ENCODE measurements at regions not wholly inside any gene's neighbourhood (a gene's known extent, or its start where the extent isn't known, plus 50 kb on each side); places are given as distances from the start of the nearest gene placed in this dataset.
A peak's percentile ranks its signal among the peaks of the same experiment; 100 is the strongest.

DNA sequence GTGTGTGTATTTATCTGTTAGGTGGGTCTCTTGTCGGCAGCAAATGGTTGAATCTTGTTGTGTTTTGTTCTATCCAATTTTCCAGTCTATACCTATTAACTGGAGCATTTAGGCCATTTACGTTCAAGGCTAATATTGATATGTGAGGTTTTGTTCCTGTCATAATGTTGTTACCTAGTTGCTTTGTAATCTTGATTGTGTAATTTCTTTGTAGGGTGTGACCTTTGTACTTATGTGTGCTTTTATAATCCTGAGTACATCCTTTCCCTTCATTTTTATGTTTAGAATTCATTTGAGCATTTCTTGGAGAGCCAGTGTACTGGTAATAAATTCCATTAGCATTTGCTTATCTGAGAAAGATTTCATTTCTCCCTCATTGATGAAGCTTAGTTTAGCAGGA, 83.0 kb upstream of the MIR17HG start:
- ChIA-PET CTCF (no interaction called here), POLR2A (no interaction called here)
- no CpG with 5 or more reads among the region's 2 CpGs for WGBS (ENCODE audit: insufficient coverage)
- Histone ChIP-seq H3K27me3 (replicated peaks in 2 of 5; ENCODE audit: control insufficient read depth in 4 of 5, insufficient read depth in 5 of 5, low read length in 4 of 5) (no peaks in the 10 kb centered on the region), H3K4me1 (ENCODE audit: control extremely low read depth in 1 of 4, control insufficient read depth in 4 of 4, insufficient read depth in 4 of 4, low read length in 3 of 4) (peaks cover 0 to 2% (median 0%) of the 10 kb centered on the region in 4 experiments), H3K9me3 (ENCODE audit: control extremely low read depth in 1 of 5, control insufficient read depth in 4 of 5, insufficient read depth in 2 of 5, low read depth in 1 of 5, low read length in 4 of 5) (peaks cover 0 to 25% (median 2%) of the 10 kb centered on the region in 5 experiments), H3K4me3 (ENCODE audit: control insufficient read depth in 1 of 7, extremely low read depth in 1 of 7, insufficient read depth in 4 of 7, low read depth in 2 of 7, low read length in 6 of 7) (no peak overlapping the region), H3K36me3 (ENCODE audit: control insufficient read depth in 4 of 4, insufficient read depth in 4 of 4, low read length in 3 of 4) (no peaks in the 10 kb centered on the region), H3K27ac (ENCODE audit: insufficient read depth in 1 of 2, low read depth in 1 of 2, low read length in 2 of 2, poor library complexity in 1 of 2, severe bottlenecking in 2 of 2) (no peak overlapping the region)
- no peak for DNase-seq

DNA sequence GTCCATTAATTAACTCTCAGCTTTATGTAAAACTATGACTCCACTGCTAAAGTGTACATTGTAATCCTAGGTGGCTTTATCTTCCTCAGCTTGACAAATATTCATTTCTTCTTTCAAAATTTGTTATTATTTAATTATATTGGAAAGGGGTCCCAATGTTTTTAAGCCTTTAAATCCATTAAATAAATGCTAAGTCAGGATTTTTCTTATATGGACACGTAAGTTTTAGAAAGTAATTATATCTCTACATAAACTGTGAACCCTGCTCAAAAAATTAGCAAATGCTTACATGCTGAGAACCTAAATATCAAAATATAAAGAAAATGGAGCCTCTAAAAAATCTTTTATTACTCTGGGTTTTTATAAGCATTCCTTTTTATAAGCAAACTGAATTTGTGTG, 78.2 kb upstream of the MIR17HG start:
- H3K27me3 ChIP-seq (replicated peaks in 2 of 5; ENCODE audit: control insufficient read depth in 4 of 5, insufficient read depth in 5 of 5, low read length in 4 of 5), result no peaks in the 10 kb centered on the region
- ChIA-PET POLR2A (interaction anchor here (0.6 kb wide), 1 partner anchor 80 kb away, joined by 4 read pairs; no protein-coding TSS in a partner anchor), CTCF (no interaction called here)
- DNase-seq, result no peak
- no peak overlapping the region for H3K27ac ChIP-seq (ENCODE audit: insufficient read depth in 1 of 2, low read depth in 1 of 2, low read length in 2 of 2, poor library complexity in 1 of 2, severe bottlenecking in 2 of 2)
- no peak overlapping the region for H3K4me3 ChIP-seq (ENCODE audit: control insufficient read depth in 1 of 7, extremely low read depth in 1 of 7, insufficient read depth in 4 of 7, low read depth in 2 of 7, low read length in 6 of 7)
- no CpG with 5 or more reads among the region's 1 CpG for WGBS (ENCODE audit: insufficient coverage)
- peaks cover 0 to 15% (median 4%) of the 10 kb centered on the region in 4 experiments for H3K4me1 ChIP-seq (ENCODE audit: control extremely low read depth in 1 of 4, control insufficient read depth in 4 of 4, insufficient read depth in 4 of 4, low read length in 3 of 4)
- no peaks in the 10 kb centered on the region for H3K36me3 ChIP-seq (ENCODE audit: control insufficient read depth in 4 of 4, insufficient read depth in 4 of 4, low read length in 3 of 4)
- H3K9me3 ChIP-seq (ENCODE audit: control extremely low read depth in 1 of 5, control insufficient read depth in 4 of 5, insufficient read depth in 2 of 5, low read depth in 1 of 5, low read length in 4 of 5), result peaks cover 0 to 28% (median 2%) of the 10 kb centered on the region in 5 experiments

DNA sequence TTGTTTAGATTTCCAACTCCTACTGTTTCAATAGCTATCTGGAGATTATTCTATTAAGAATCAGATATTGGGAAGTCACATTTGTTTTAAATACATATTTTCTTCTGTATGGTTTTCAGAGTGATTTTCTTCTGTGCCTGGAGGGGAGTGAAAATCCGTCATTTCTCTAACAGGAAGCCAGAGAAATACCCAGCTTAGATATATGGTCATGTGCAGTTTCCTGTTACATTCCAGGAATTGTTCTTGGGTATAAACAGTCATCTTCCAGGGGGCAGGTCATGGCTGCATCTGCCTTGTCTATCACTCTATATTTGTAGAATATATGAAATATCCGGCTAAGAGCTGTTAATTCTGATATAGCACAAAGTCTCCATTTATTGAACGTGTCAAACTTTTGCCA, 77.5 kb upstream of the MIR17HG start:
- Histone ChIP-seq H3K27me3 (replicated peaks in 2 of 5; ENCODE audit: control insufficient read depth in 4 of 5, insufficient read depth in 5 of 5, low read length in 4 of 5) (no peaks in the 10 kb centered on the region), H3K4me1 (ENCODE audit: control extremely low read depth in 1 of 4, control insufficient read depth in 4 of 4, insufficient read depth in 4 of 4, low read length in 3 of 4) (peaks cover 0 to 15% (median 4%) of the 10 kb centered on the region in 4 experiments), H3K27ac (ENCODE audit: insufficient read depth in 1 of 2, low read depth in 1 of 2, low read length in 2 of 2, poor library complexity in 1 of 2, severe bottlenecking in 2 of 2) (no peak overlapping the region), H3K4me3 (ENCODE audit: control insufficient read depth in 1 of 7, extremely low read depth in 1 of 7, insufficient read depth in 4 of 7, low read depth in 2 of 7, low read length in 6 of 7) (no peak overlapping the region), H3K9me3 (ENCODE audit: control extremely low read depth in 1 of 5, control insufficient read depth in 4 of 5, insufficient read depth in 2 of 5, low read depth in 1 of 5, low read length in 4 of 5) (peaks cover 0 to 21% (median 2%) of the 10 kb centered on the region in 5 experiments), H3K36me3 (ENCODE audit: control insufficient read depth in 4 of 4, insufficient read depth in 4 of 4, low read length in 3 of 4) (no peaks in the 10 kb centered on the region)
- ChIA-PET CTCF (interaction anchor here (1.2 to 1.3 kb wide), 3 partner anchors 10 to 190 kb away, joined by 3 read pairs; no protein-coding TSS in a partner anchor), POLR2A (interaction anchor here (0.6 kb wide), 1 partner anchor 79 kb away, joined by 4 read pairs; no protein-coding TSS in a partner anchor)
- 90% methylated on average over 1 of the region's 3 CpGs for WGBS (ENCODE audit: insufficient coverage)
- DNase-seq, result no peak

DNA sequence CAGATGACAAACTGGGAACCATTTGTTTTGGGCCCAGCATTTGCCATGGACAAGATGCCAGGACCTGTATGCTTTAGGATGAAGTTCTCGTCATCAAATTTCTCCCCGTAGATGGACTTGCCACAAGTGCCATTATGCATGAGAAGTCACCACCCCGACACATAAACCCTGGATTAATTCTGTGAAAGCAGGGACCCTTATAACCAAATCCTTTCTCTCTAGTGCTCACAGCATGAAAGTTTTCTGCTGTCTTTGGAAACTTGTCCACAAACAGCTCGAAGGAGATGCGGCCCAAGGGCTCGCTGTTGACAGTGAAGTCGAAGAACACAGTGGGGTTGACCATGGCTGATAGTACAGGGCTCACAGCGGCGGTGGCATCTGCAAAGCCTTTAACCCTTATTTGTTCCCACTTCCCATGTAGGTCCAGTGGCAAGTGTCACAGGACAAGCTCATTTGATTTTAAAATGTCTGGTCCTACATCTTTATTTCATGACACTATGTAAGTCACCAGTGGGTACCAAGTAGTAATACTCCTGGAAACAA, 75.2 kb upstream of the MIR17HG start:
- H3K4me1 ChIP-seq (ENCODE audit: control extremely low read depth in 1 of 4, control insufficient read depth in 4 of 4, insufficient read depth in 4 of 4, low read length in 3 of 4), result peaks cover 0 to 15% (median 4%) of the 10 kb centered on the region in 4 experiments
- POLR2A ChIA-PET, result interaction anchor here (0.5 kb wide), 1 partner anchor 154 kb away, joined by 3 read pairs; no protein-coding TSS in a partner anchor
- DNase-seq, result no peak
- H3K4me3 ChIP-seq (ENCODE audit: control insufficient read depth in 1 of 7, extremely low read depth in 1 of 7, insufficient read depth in 4 of 7, low read depth in 2 of 7, low read length in 6 of 7), result no peak overlapping the region
- CTCF ChIA-PET, result no interaction called here
- H3K9me3 ChIP-seq (ENCODE audit: control extremely low read depth in 1 of 5, control insufficient read depth in 4 of 5, insufficient read depth in 2 of 5, low read depth in 1 of 5, low read length in 4 of 5), result peaks cover 0 to 18% (median 5%) of the 10 kb centered on the region in 5 experiments
- no peak overlapping the region for H3K27ac ChIP-seq (ENCODE audit: insufficient read depth in 1 of 2, low read depth in 1 of 2, low read length in 2 of 2, poor library complexity in 1 of 2, severe bottlenecking in 2 of 2)
- over 99% methylated on average over 9 of the region's 9 CpGs for WGBS (ENCODE audit: insufficient coverage)
- H3K27me3 ChIP-seq (replicated peaks in 2 of 5; ENCODE audit: control insufficient read depth in 4 of 5, insufficient read depth in 5 of 5, low read length in 4 of 5), result no peaks in the 10 kb centered on the region
- no peaks in the 10 kb centered on the region for H3K36me3 ChIP-seq (ENCODE audit: control insufficient read depth in 4 of 4, insufficient read depth in 4 of 4, low read length in 3 of 4)

DNA sequence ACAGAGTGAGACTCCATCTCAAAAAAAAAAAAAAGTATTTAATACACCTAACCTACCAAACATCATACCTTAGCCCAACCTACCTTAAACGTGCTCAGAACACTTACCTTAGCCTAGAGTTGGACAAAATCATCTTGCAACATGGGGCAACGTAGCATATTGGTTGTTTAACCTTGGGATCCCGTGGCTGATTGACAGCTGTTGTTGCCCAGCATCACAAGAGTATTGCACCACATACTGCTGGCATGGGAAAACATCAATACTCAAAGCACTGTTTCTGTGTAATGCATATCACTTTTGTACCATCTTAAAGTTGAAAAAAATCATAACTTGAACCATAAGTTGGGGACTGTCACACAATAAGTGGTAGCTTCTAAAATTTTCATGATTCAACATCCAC, 73.8 kb upstream of the MIR17HG start:
- H3K27me3 ChIP-seq (replicated peaks in 2 of 5; ENCODE audit: control insufficient read depth in 4 of 5, insufficient read depth in 5 of 5, low read length in 4 of 5), result no peaks in the 10 kb centered on the region
- POLR2A ChIA-PET, result no interaction called here
- no peak overlapping the region for H3K27ac ChIP-seq (ENCODE audit: insufficient read depth in 1 of 2, low read depth in 1 of 2, low read length in 2 of 2, poor library complexity in 1 of 2, severe bottlenecking in 2 of 2)
- H3K4me3 ChIP-seq (ENCODE audit: control insufficient read depth in 1 of 7, extremely low read depth in 1 of 7, insufficient read depth in 4 of 7, low read depth in 2 of 7, low read length in 6 of 7), result no peak overlapping the region
- peaks cover 0 to 23% (median 5%) of the 10 kb centered on the region in 5 experiments for H3K9me3 ChIP-seq (ENCODE audit: control extremely low read depth in 1 of 5, control insufficient read depth in 4 of 5, insufficient read depth in 2 of 5, low read depth in 1 of 5, low read length in 4 of 5)
- 100% methylated on average over 1 of the region's 3 CpGs for WGBS (ENCODE audit: insufficient coverage)
- H3K4me1 ChIP-seq (ENCODE audit: control extremely low read depth in 1 of 4, control insufficient read depth in 4 of 4, insufficient read depth in 4 of 4, low read length in 3 of 4), result peaks cover 0 to 19% (median 5%) of the 10 kb centered on the region in 4 experiments
- no peak for DNase-seq
- CTCF ChIA-PET, result no interaction called here
- H3K36me3 ChIP-seq (ENCODE audit: control insufficient read depth in 4 of 4, insufficient read depth in 4 of 4, low read length in 3 of 4), result no peaks in the 10 kb centered on the region

DNA sequence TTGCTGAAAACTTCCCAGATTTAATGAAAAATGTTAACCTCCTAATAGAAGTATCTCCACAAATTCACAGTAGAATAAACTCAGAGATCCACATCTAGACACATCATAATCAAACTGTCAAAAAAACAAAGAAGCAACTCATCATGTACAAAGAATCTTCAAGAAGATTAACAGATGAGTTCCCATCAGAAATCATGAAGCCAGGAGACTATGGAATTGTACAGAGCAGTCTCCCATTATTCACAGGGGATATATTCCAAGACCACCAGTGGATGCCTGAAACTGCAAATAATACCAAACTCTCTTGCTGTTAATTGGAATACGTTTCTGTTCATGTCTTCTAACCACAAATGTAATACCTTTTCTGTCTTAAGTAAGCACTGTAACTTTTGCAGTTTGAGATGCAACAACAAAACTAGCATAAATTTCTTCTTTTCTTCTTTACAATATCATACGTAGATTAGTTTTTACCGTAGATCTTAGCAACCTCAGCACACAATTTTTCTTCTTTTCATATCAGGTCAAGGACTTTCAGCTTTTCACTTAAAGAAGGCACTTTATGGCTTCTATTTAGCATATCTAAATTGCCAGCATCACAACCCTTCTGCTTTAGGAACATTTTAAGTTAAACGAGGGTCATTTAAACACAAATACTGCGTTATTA, 70.3 kb upstream of the MIR17HG start:
- no peaks in the 10 kb centered on the region for H3K36me3 ChIP-seq (ENCODE audit: control insufficient read depth in 4 of 4, insufficient read depth in 4 of 4, low read length in 3 of 4)
- H3K27me3 ChIP-seq (replicated peaks in 2 of 5; ENCODE audit: control insufficient read depth in 4 of 5, insufficient read depth in 5 of 5, low read length in 4 of 5), result no peaks in the 10 kb centered on the region
- CTCF ChIA-PET, result no interaction called here
- no peak overlapping the region for H3K27ac ChIP-seq (ENCODE audit: insufficient read depth in 1 of 2, low read depth in 1 of 2, low read length in 2 of 2, poor library complexity in 1 of 2, severe bottlenecking in 2 of 2)
- DNase-seq, result peak in 1 of 3 donors; percentile 9
- WGBS (ENCODE audit: insufficient coverage), result 98% methylated on average over 5 of the region's 5 CpGs
- peaks cover 0 to 21% (median 3%) of the 10 kb centered on the region in 5 experiments for H3K9me3 ChIP-seq (ENCODE audit: control extremely low read depth in 1 of 5, control insufficient read depth in 4 of 5, insufficient read depth in 2 of 5, low read depth in 1 of 5, low read length in 4 of 5)
- POLR2A ChIA-PET, result no interaction called here
- no peak overlapping the region for H3K4me3 ChIP-seq (ENCODE audit: control insufficient read depth in 1 of 7, extremely low read depth in 1 of 7, insufficient read depth in 4 of 7, low read depth in 2 of 7, low read length in 6 of 7)
- H3K4me1 ChIP-seq (ENCODE audit: control extremely low read depth in 1 of 4, control insufficient read depth in 4 of 4, insufficient read depth in 4 of 4, low read length in 3 of 4), result peaks cover 3 to 24% (median 14%) of the 10 kb centered on the region in 4 experiments

DNA sequence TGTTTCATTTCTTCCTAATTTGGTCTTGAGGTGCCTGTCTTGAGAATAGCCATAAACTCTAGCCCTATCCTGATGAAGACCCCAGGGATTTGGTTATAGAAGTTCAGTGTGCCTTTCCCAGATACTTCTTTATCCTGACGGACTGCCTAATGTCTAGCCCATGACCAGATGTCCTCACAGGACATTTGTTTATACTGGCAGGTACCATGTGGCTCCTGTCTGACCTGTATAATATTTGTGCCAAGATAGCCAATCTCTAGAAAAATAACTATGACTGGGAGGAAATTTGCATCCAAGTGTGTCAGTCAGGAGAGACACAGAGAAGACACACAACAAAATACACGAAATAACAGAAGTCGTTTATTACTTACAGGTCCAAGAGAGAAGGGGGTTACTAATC, 69.2 kb upstream of the MIR17HG start:
- peaks cover 3 to 29% (median 16%) of the 10 kb centered on the region in 4 experiments for H3K4me1 ChIP-seq (ENCODE audit: control extremely low read depth in 1 of 4, control insufficient read depth in 4 of 4, insufficient read depth in 4 of 4, low read length in 3 of 4)
- H3K36me3 ChIP-seq (ENCODE audit: control insufficient read depth in 4 of 4, insufficient read depth in 4 of 4, low read length in 3 of 4), result no peaks in the 10 kb centered on the region
- no peaks in the 10 kb centered on the region for H3K27me3 ChIP-seq (replicated peaks in 2 of 5; ENCODE audit: control insufficient read depth in 4 of 5, insufficient read depth in 5 of 5, low read length in 4 of 5)
- H3K27ac ChIP-seq (ENCODE audit: insufficient read depth in 1 of 2, low read depth in 1 of 2, low read length in 2 of 2, poor library complexity in 1 of 2, severe bottlenecking in 2 of 2), result no peak overlapping the region
- WGBS (ENCODE audit: insufficient coverage), result 100% methylated on average over 1 of the region's 3 CpGs
- ChIA-PET CTCF (no interaction called here), POLR2A (no interaction called here)
- no peak for DNase-seq
- H3K9me3 ChIP-seq (ENCODE audit: control extremely low read depth in 1 of 5, control insufficient read depth in 4 of 5, insufficient read depth in 2 of 5, low read depth in 1 of 5, low read length in 4 of 5), result peaks cover 0 to 17% (median 3%) of the 10 kb centered on the region in 5 experiments
- H3K4me3 ChIP-seq (ENCODE audit: control insufficient read depth in 1 of 7, extremely low read depth in 1 of 7, insufficient read depth in 4 of 7, low read depth in 2 of 7, low read length in 6 of 7), result peak overlapping the region in 1 of 7 experiments; percentile 22
